Activated CD8-positive, alpha-beta T cell treated with anti-CD3 and anti-CD28 coated beads for 36 hours (primary cell): ENCODE measurements at regions not wholly inside any gene's neighbourhood (a gene's known extent, or its start where the extent isn't known, plus 50 kb on each side); places are given as distances from the start of the nearest gene placed in this dataset.

Source experiments
- ATAC-seq: fragments of 200-7000 bp; cut with Tn5 transposase; one replicate; pipeline ENCODE4 v1.10.0; 2021; ENCODE audit warnings: mild to moderate bottlenecking, moderate library complexity
- CTCF ChIA-PET: fragments of 350-600 bp; sonication (Branson Sonifier 250); formaldehyde crosslinking; loops from one replicate; lab custom pipeline; 2021; ENCODE audit warnings: antibody characterized with exemption; lab: Charles Lee
- POLR2A ChIA-PET: fragments of 350-600 bp; sonication (Branson Sonifier 250); formaldehyde crosslinking; loops from one replicate; lab custom pipeline; 2021; ENCODE audit warnings: antibody characterized with exemption; lab: Charles Lee
- DNase-seq: peaks from one replicate; pipeline ENCODE4 v3.0.0-alpha.2; 2020
- H3K27ac Mint-ChIP-seq: one replicate; pipeline ENCODE4 v1.8.0; 2021; ENCODE audit warnings: mild to moderate bottlenecking, mixed read lengths
- H3K27me3 Mint-ChIP-seq: one replicate; pipeline ENCODE4 v1.8.0; 2021; ENCODE audit warnings: mixed read lengths
- H3K36me3 Mint-ChIP-seq: one replicate; pipeline ENCODE4 v1.8.0; 2021; ENCODE audit warnings: low read depth, mixed read lengths
- H3K4me1 Mint-ChIP-seq: one replicate; pipeline ENCODE4 v1.8.0; 2021; ENCODE audit warnings: low read depth, mixed read lengths
- H3K4me3 Mint-ChIP-seq: one replicate; pipeline ENCODE4 v1.8.0; 2021; ENCODE audit warnings: mild to moderate bottlenecking, moderate library complexity, mixed read lengths
- H3K9me3 Mint-ChIP-seq: one replicate; pipeline ENCODE4 v1.8.0; 2021; ENCODE audit warnings: mixed read lengths
- intact Hi-C: fragments of 100-400 bp; cut with micrococcal nuclease; formaldehyde crosslinking; loops from one replicate; pipeline ENCODE4 v1.10.0; 2022
- TF ChIP-seq, protein P1 (sequence below): fragments of 200-600 bp; IDR thresholded peaks from one replicate; pipeline ENCODE4 v1.8.0; 2022; ENCODE audit warnings: antibody characterized with exemption, mild to moderate bottlenecking

DNA sequence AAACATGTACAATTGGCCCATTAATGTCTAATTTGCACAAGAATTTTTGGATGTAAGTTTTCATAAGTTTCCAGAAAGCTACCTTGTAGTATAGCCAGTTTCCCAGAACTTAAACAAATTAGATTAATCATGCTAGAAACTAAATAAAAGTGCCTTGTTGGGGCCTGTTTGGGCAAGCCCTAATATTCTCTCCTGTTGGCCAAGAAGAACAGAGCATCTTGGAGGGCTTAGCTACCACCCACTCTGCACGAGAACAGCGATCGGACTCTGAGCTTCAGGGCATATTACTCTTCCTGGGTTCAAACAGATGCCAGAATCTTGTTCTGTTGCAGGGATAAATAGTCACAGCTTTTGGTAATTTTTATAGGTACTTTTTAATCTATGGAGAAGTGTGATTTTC lies 88.2 kb downstream of the GAS1 start:
- POLR2A ChIA-PET, result interaction anchor here (0.6 kb wide), 1 partner anchor 63 kb away, joined by 3 read pairs; no protein-coding TSS in a partner anchor
- CTCF ChIA-PET, result no interaction called here
- H3K4me1 Mint-ChIP-seq, result no peaks in the 10 kb centered on the region
- no peak overlapping the region for H3K27ac Mint-ChIP-seq
- no peak for DNase-seq
- TF ChIP-seq, protein P1, sequence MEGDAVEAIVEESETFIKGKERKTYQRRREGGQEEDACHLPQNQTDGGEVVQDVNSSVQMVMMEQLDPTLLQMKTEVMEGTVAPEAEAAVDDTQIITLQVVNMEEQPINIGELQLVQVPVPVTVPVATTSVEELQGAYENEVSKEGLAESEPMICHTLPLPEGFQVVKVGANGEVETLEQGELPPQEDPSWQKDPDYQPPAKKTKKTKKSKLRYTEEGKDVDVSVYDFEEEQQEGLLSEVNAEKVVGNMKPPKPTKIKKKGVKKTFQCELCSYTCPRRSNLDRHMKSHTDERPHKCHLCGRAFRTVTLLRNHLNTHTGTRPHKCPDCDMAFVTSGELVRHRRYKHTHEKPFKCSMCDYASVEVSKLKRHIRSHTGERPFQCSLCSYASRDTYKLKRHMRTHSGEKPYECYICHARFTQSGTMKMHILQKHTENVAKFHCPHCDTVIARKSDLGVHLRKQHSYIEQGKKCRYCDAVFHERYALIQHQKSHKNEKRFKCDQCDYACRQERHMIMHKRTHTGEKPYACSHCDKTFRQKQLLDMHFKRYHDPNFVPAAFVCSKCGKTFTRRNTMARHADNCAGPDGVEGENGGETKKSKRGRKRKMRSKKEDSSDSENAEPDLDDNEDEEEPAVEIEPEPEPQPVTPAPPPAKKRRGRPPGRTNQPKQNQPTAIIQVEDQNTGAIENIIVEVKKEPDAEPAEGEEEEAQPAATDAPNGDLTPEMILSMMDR, result no peak
- peaks cover 11% of the 10 kb centered on the region for H3K27me3 Mint-ChIP-seq
- H3K9me3 Mint-ChIP-seq, result no peaks in the 10 kb centered on the region
- H3K36me3 Mint-ChIP-seq, result no peaks in the 10 kb centered on the region
- ATAC-seq, result no peak
- no peak overlapping the region for H3K4me3 Mint-ChIP-seq
- intact Hi-C loops, result no loop called here

DNA sequence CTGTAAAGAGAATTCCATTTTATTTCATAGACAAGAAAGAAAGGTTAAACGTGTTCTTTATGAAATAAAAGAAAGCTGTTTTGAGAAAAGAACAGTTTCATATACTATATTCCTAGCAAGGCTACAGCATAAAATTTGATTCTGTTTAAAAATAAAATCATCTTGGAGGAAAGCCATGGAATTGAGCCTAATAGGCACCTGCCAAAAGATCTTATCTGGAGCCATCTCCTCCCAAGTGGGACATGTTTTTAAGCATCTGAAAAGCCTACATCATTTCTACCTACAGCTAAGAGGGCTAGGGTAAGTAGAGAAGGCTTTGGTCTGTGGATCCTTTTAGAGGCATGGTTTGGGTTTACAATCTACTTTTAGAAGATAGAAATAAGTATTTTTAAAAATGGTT lies 89.3 kb downstream of the GAS1 start:
- TF ChIP-seq, protein P1, result no peak
- H3K27ac Mint-ChIP-seq, result no peak overlapping the region
- intact Hi-C loops, result no loop called here
- H3K27me3 Mint-ChIP-seq, result peaks cover 15% of the 10 kb centered on the region
- ATAC-seq (no peak), DNase-seq (no peak)
- H3K9me3 Mint-ChIP-seq, result no peaks in the 10 kb centered on the region
- CTCF ChIA-PET, result no interaction called here
- H3K4me1 Mint-ChIP-seq, result no peaks in the 10 kb centered on the region
- H3K4me3 Mint-ChIP-seq, result no peak overlapping the region
- H3K36me3 Mint-ChIP-seq, result no peaks in the 10 kb centered on the region
- POLR2A ChIA-PET, result no interaction called here

DNA sequence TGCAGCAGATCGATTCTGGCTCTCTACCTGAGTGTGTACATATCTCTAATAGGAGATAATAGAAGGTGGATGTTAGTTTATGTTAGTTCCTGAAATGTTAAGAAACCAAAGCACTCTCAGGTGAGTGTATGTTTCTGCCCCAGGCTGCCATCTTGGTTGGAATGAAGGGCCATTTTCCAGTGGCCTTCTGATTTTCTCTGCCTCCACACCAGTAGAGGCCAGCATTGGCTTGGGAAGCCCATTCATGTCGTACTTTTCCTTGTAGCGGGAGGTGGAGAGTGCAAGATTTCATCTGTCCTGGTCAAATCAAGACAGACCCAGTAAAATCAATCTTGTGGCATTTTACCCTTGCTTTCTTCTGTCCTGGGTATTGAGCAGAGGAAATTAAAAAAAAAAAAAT lies 91.0 kb downstream of the GAS1 start:
- intact Hi-C loops, result no loop called here
- H3K27ac Mint-ChIP-seq, result no peak overlapping the region
- no peaks in the 10 kb centered on the region for H3K36me3 Mint-ChIP-seq
- H3K27me3 Mint-ChIP-seq, result peaks cover 16% of the 10 kb centered on the region
- TF ChIP-seq, protein P1, result no peak
- POLR2A ChIA-PET, result no interaction called here
- CTCF ChIA-PET, result no interaction called here
- no peaks in the 10 kb centered on the region for H3K4me1 Mint-ChIP-seq
- H3K4me3 Mint-ChIP-seq, result no peak overlapping the region
- DNase-seq, result no peak
- H3K9me3 Mint-ChIP-seq, result no peaks in the 10 kb centered on the region
- ATAC-seq, result no peak

DNA sequence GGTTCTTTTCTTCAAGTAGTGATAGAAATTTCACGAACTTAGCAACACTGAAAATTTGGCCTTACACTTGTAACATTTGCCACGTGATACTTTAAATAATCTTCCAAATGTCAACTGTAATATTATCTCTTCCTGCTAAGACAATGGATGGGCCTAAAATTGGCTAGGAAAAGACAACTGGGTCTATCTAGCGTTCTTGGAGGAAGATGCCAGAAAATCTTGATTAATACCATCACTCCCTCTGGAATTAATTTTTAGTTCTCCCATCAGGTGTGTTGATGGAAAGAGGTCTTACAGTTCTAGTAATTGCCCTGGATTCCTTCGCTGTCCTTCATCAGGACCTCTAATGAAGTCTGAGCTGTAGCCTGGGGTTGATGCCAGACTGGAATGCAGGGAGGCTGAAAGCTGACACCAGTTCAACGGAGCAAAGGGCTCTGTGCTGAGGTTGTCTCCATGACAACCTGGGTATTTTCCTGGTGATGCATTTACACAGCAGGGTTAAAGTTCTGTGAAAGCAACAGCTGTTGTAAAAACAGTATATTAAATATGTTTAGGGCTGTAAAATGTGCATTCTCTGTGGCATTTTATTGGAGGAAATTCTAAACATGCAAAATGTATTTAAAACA lies 92.3 kb downstream of the GAS1 start:
- H3K36me3 Mint-ChIP-seq, result no peaks in the 10 kb centered on the region
- ChIA-PET POLR2A (no interaction called here), CTCF (no interaction called here)
- TF ChIP-seq, protein P1, result no peak
- no peak for ATAC-seq
- intact Hi-C loops, result no loop called here
- no peaks in the 10 kb centered on the region for H3K9me3 Mint-ChIP-seq
- H3K4me1 Mint-ChIP-seq, result no peaks in the 10 kb centered on the region
- H3K27me3 Mint-ChIP-seq, result peaks cover 16% of the 10 kb centered on the region
- no peak for DNase-seq
- H3K27ac Mint-ChIP-seq, result no peak overlapping the region
- H3K4me3 Mint-ChIP-seq, result no peak overlapping the region

DNA sequence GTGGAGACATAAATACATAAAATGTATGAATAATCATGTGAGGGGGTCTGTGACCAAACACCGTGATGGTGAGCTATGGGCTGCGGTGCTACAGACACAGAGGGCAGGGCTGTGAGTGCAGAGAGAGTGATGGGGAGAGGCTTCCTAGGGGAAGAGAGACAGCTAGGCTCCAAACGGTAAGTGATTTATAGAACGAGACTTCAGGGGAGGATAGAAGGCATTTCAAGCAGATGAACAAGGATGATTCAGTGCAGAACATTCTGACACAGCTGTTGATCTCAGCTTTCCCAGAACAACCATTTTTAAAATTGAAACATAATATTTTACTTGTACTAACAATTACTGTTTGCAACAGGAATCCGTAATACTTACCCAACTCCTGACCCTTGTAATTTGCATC lies 100.7 kb downstream of the GAS1 start:
- intact Hi-C loops, result no loop called here
- Mint-ChIP-seq H3K4me3 (no peak overlapping the region), H3K4me1 (no peaks in the 10 kb centered on the region), H3K36me3 (no peaks in the 10 kb centered on the region), H3K27me3 (no peaks in the 10 kb centered on the region), H3K9me3 (no peaks in the 10 kb centered on the region), H3K27ac (no peak overlapping the region)
- DNase-seq (no peak), ATAC-seq (no peak)
- TF ChIP-seq, protein P1, result no peak
- ChIA-PET POLR2A (no interaction called here), CTCF (no interaction called here)
